AG04449 (cell line): ENCODE measurements at regions not wholly inside any gene's neighbourhood (a gene's known extent, or its start where the extent isn't known, plus 50 kb on each side); places are given as distances from the start of the nearest gene placed in this dataset.
"Not testable (repeated sequence)": the region's sequence is repeated elsewhere in the genome, so short reads cannot be mapped to it uniquely, and the experiment has no call there.

ENCODE experiments used
- CTCF ChIA-PET: fragments of 350-600 bp; formaldehyde crosslinking; extraction: SDS; loops from one replicate; lab custom pipeline; 2021; ENCODE audit warnings: antibody characterized with exemption; lab: Yijun Ruan, JAX
- POLR2A ChIA-PET: fragments of 400-600, 350-600 bp; formaldehyde crosslinking; extraction: SDS; loops from one replicate; lab custom pipeline; 2020; ENCODE audit warnings: antibody characterized with exemption, inconsistent platforms; lab: Yijun Ruan, JAX
- DNase-seq: peaks from one replicate; pipeline ENCODE4 v3.0.0-alpha.2; 2010; ENCODE audit warnings: low read depth, low spot score
- H3K4me3 ChIP-seq: 2 replicates; pipeline ENCODE4 v1.5.1; 2011; ENCODE audit warnings: low read depth, mild to moderate bottlenecking, control low read depth, low read length
- TF ChIP-seq, protein P1 (sequence below): IDR thresholded peaks from one replicate; pipeline ENCODE4 v1.5.1; 2011; ENCODE audit warnings: mild to moderate bottlenecking, moderate library complexity, low read length, control low read depth, inconsistent platforms; ENCODE audit not compliant: insufficient read depth; ENCODE audit errors: missing control alignments

DNA sequence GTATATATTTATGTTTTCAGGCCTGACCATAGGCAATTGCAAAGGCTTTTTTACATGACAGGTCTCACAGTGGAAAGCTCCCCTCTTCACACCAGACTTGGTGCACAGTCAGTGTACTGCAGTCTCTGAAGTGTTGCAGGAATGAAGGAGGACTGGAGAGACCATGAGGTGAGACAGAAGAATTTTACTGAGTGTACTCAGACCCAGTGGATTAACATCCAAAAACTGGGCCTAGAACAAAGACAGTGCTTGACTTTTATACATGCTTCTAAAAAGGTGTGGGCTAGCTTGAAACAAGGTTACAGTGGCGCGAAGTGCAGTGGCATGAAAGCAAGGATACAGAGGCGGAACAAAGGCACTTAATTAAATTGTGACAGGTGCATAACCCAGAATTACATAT is 822.9 kb downstream of the RAPGEF2 start:
- ChIA-PET POLR2A (no interaction called here), CTCF (no interaction called here)
- TF ChIP-seq, protein P1, sequence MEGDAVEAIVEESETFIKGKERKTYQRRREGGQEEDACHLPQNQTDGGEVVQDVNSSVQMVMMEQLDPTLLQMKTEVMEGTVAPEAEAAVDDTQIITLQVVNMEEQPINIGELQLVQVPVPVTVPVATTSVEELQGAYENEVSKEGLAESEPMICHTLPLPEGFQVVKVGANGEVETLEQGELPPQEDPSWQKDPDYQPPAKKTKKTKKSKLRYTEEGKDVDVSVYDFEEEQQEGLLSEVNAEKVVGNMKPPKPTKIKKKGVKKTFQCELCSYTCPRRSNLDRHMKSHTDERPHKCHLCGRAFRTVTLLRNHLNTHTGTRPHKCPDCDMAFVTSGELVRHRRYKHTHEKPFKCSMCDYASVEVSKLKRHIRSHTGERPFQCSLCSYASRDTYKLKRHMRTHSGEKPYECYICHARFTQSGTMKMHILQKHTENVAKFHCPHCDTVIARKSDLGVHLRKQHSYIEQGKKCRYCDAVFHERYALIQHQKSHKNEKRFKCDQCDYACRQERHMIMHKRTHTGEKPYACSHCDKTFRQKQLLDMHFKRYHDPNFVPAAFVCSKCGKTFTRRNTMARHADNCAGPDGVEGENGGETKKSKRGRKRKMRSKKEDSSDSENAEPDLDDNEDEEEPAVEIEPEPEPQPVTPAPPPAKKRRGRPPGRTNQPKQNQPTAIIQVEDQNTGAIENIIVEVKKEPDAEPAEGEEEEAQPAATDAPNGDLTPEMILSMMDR, result no peak
- DNase-seq, result no peak
- H3K4me3 ChIP-seq, result no peak overlapping the region

DNA sequence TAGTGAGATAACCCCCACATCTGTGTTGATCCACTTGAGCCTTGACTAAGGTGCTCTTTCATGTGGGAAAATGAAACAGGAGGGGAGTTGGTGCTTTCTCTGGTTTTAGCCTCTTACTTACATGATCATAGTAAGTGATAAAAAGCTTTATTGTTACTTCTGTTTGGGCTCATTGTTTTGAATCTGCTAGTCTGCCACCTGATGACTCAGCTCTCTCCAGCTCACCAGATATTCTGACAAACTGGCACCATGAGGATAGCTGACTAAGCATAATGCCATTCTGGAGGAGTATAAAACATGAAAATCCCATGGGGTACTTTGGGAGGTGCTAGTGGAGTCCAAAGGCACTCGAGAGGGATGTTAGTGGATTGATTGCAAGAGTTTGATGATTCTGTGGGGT is 824.0 kb downstream of the RAPGEF2 start:
- no peak for DNase-seq
- CTCF ChIA-PET, result no interaction called here

DNA sequence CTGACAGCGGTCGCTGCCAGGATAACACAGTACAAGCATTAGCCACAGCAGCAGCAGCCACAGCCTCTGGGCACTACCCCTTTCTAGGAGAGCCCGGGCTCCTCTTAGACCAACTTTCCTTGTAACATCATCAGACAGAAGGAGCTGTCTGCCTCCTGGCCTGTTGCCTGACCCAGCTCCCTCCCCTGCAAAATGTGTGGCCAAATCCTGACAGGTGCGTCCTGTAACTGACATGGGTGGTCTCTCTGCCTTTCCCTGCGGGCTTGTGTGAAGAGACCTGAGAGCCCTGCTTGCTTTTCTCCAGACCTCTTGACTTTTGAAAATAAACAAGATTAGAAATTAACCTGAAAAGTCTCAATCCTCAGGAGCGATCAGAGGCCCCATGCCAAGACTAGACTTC is 824.9 kb downstream of the RAPGEF2 start:
- TF ChIP-seq, protein P1, result no peak
- POLR2A ChIA-PET, result no interaction called here
- H3K4me3 ChIP-seq, result no peak overlapping the region
- CTCF ChIA-PET, result no interaction called here
- DNase-seq, result no peak

More for the DNA sequence above, 824.0 kb downstream of the RAPGEF2 start:
- TF ChIP-seq, protein P1, result no peak
- H3K4me3 ChIP-seq, result no peak overlapping the region
- POLR2A ChIA-PET, result no interaction called here

DNA sequence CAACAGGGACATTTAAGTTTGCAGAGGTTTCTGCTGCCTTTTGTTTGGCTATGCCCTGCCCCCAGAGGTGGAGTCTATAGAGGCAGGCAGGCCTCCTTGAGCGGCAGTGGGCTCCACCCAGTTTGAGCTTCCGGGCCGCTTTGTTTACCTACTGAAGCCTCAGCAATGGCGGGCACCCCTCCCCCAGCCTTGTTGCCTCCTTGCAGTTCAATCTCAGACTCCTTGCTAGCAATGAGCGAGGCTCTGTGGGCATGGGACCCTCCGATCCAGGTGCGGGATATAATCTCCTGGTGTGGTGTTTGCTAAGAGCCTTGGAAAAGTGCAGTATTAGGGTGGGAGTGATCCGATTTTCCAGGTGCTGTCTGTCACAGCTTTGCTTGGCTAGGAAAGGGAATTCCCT is 831.7 kb downstream of the RAPGEF2 start:
- not testable (repeated sequence) for DNase-seq

DNA sequence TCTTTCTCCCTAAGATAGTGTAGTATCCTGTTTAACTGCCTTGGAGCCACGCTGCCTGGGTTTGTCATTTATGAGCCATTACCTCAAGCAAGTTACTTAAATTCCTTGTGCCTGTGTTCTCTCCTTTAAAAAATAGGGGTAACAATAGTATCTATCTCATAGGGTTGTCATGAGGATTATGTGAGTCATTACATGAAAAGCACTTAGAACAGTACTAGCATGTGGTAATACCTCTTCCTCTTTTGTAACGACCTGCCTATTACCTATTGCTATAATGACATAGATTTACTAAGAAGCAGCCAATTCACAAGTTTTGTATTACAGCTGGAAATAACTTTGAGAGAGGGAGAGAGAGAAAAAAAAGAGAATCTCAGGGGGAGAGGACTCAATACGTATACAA is 834.7 kb downstream of the RAPGEF2 start:
- H3K4me3 ChIP-seq, result no peak overlapping the region
- no peak for DNase-seq
- ChIA-PET CTCF (interaction anchor here (1.2 kb wide), 1 partner anchor 9 kb away, joined by 5 read pairs; no protein-coding TSS in a partner anchor), POLR2A (no interaction called here)
- TF ChIP-seq, protein P1, result no peak

More for the DNA sequence above, 831.7 kb downstream of the RAPGEF2 start:
- POLR2A ChIA-PET, H3K4me3 ChIP-seq: not testable (repeated sequence)
- CTCF ChIA-PET, result interaction anchor here (1.2 kb wide), 1 partner anchor 13 kb away, joined by 5 read pairs; no protein-coding TSS in a partner anchor

DNA sequence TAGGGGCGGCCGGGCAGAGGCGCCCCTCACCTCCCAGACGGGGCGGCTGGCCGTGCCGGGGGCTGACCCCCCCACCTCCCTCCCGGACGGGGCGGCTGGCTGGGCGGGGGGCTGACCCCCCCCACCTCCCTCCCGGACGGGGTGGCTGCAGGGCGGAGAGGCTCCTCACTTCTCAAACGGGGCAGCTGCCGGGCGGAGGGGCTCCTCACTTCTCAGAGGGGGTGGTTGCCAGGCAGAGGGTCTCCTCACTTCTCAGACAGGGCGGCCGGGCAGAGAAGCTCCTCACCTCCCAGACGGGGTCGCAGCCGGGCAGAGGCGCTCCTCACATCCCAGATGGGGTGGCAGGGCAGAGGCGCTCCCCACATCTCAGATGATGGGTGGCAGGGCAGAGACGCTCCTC is 836.8 kb downstream of the RAPGEF2 start:
- DNase-seq, H3K4me3 ChIP-seq, POLR2A ChIA-PET, CTCF ChIA-PET: not testable (repeated sequence)

DNA sequence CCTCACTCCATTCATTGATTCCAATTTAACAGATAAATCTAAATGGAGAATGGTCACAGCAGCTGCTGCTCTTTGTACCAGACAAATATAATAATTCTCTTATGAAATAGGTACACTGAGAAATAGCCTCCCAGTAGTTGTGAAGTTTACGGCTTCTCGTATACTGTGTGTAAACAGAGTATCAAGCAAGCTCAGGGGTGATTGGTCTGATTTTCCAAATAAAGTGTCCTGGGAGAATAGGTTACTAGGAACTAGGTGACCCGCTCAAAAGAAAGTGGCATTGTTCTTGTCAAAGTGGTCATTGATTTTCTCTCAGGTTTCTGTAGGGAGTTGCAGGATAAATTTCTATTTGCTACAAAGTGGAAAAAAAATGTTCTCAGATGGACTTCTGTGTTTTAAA is 838.2 kb downstream of the RAPGEF2 start:
- CTCF ChIA-PET, result no interaction called here
- POLR2A ChIA-PET, result no interaction called here
- no peak for DNase-seq

More for the DNA sequence above, 838.2 kb downstream of the RAPGEF2 start:
- no peak overlapping the region for H3K4me3 ChIP-seq
- TF ChIP-seq, protein P1, result no peak
